HG03558 (cell line): ENCODE measurements at regions not wholly inside any gene's neighbourhood (a gene's known extent, or its start where the extent isn't known, plus 50 kb on each side); places are given as distances from the start of the nearest gene placed in this dataset.
"Not testable (repeated sequence)": the region's sequence is repeated elsewhere in the genome, so short reads cannot be mapped to it uniquely, and the experiment has no call there.

Experiments used
- ATAC-seq: cut with Tn5 transposase; IDR thresholded peaks from one replicate; pipeline ENCODE4 v1.9.1; 2021; ENCODE audit warnings: moderate number of reproducible peaks; ENCODE audit not compliant: unreplicated experiment; ENCODE audit errors: extremely low read depth

- ATAC-seq = no peak
Observed at GRCh38 chr2:190005513-190005912, 57.0 kb downstream of the MSTN start.

GRCh38 chr2:189999661-190000060 lies 62.9 kb downstream of the MSTN start:
- no peak for ATAC-seq

GRCh38 chr2:189998665-189999064 lies 63.9 kb downstream of the MSTN start:
- not testable (repeated sequence) for ATAC-seq

- ATAC-seq = no peak
Observed at GRCh38 chr2:189997016-189997415, 65.5 kb downstream of the MSTN start.

GRCh38 chr2:189995679-189996078 lies 66.8 kb downstream of the MSTN start:
- ATAC-seq = no peak

- no peak for ATAC-seq
Observed at GRCh38 chr2:189982780-189983394, 79.6 kb downstream of the MSTN start.

- ATAC-seq = no peak
Observed at GRCh38 chr2:189982087-189982486, 80.4 kb downstream of the MSTN start.

- not testable (repeated sequence) for ATAC-seq
Observed at GRCh38 chr2:189976488-189976887, 86.0 kb downstream of the MSTN start.

- ATAC-seq = no peak
Observed at GRCh38 chr2:189960346-189960745, 102.2 kb downstream of the MSTN start.

- no peak for ATAC-seq
Observed at GRCh38 chr2:189959450-189959849, 103.1 kb downstream of the MSTN start.

GRCh38 chr2:189954989-189955388 lies 107.5 kb downstream of the MSTN start:
- ATAC-seq = peak; percentile 41

- ATAC-seq = peak; percentile 86
Observed at GRCh38 chr2:189952536-189953109, 109.9 kb downstream of the MSTN start.

GRCh38 chr2:189951791-189952535 lies 110.6 kb downstream of the MSTN start:
- peak; percentile 16 for ATAC-seq

- no peak for ATAC-seq
Observed at GRCh38 chr2:189943009-189943408, 119.5 kb downstream of the MSTN start.

- no peak for ATAC-seq
Observed at GRCh38 chr2:189940913-189941312, 121.6 kb downstream of the MSTN start.

- no peak for ATAC-seq
Observed at GRCh38 chr2:189937691-189938090, 124.8 kb downstream of the MSTN start.

GRCh38 chr2:189933911-189934399 lies 128.6 kb downstream of the MSTN start:
- ATAC-seq = no peak

- ATAC-seq = peak; percentile 97
Observed at GRCh38 chr2:189933041-189933440, 129.5 kb downstream of the MSTN start.

- no peak for ATAC-seq
Observed at GRCh38 chr2:189927823-189928222, 134.7 kb downstream of the MSTN start.
